CD14-positive monocyte (primary cell): ENCODE measurements at regions not wholly inside any gene's neighbourhood (a gene's known extent, or its start where the extent isn't known, plus 50 kb on each side); places are given as distances from the start of the nearest gene placed in this dataset.

ENCODE experiments used
- DNase-seq, 3 donors: peaks; one replicate each; pipeline ENCODE4 v3.0.0-alpha.2; 2011 to 2022
- H2AFZ ChIP-seq: 2 replicates; pipeline ENCODE4 v1.6.0; 2012; ENCODE audit warnings: mild to moderate bottlenecking, low read depth, low read length, inconsistent platforms; ENCODE audit not compliant: insufficient read depth, poor library complexity, severe bottlenecking
- H3K27ac ChIP-seq, 2 donors: 1 replicate in 1 of 2; 2 replicates in 1 of 2; pipeline ENCODE4 v1.5.1; 2012 to 2013; ENCODE audit warnings: low read length in 2 of 2, control low read depth in 1 of 2, inconsistent platforms in 1 of 2, low read depth in 1 of 2, mild to moderate bottlenecking in 1 of 2
- H3K27me3 ChIP-seq, 2 donors: one replicate each; pipeline versions ENCODE4 v1.6.0 to v1.6.1; 2011 to 2013; ENCODE audit warnings: low read length in 2 of 2; ENCODE audit not compliant: control insufficient read depth in 2 of 2, insufficient read depth in 2 of 2
- H3K36me3 ChIP-seq, 2 donors: replicated peaks in 1 of 2; 1 replicate in 1 of 2; 2 replicates in 1 of 2; pipeline versions ENCODE4 v1.5.1 to v1.6.1; 2012 to 2013; ENCODE audit warnings: low read length in 2 of 2, control low read depth in 1 of 2, inconsistent platforms in 1 of 2, mild to moderate bottlenecking in 1 of 2; ENCODE audit not compliant: insufficient read depth in 2 of 2, control insufficient read depth in 1 of 2
- H3K4me1 ChIP-seq, 2 donors: 1 replicate in 1 of 2; 2 replicates in 1 of 2; pipeline versions ENCODE4 v1.5.1 to v1.6.1; 2012 to 2013; ENCODE audit warnings: low read length in 2 of 2, control low read depth in 1 of 2, inconsistent platforms in 1 of 2, mild to moderate bottlenecking in 1 of 2, moderate library complexity in 1 of 2; ENCODE audit not compliant: insufficient read depth in 2 of 2, control insufficient read depth in 1 of 2
- H3K4me2 ChIP-seq: replicated peaks from 2 replicates; pipeline ENCODE3; 2012; ENCODE audit warnings: low read length, moderate library complexity, mild to moderate bottlenecking; ENCODE audit not compliant: poor library complexity, severe bottlenecking; ENCODE audit errors: extremely low read depth
- H3K4me3 ChIP-seq, 3 experiments: fragments of 200-600 bp in 1 of 3; sonication (generic) in 1 of 3; replicated peaks in 1 of 3; 1 replicate in 2 of 3; 2 replicates in 1 of 3; pipeline ENCODE4 v1.5.1; 2011 to 2013; ENCODE audit warnings: low read length in 3 of 3, mild to moderate bottlenecking in 3 of 3, control low read depth in 2 of 3, low read depth in 2 of 3, inconsistent platforms in 1 of 3, moderate library complexity in 1 of 3
- H3K79me2 ChIP-seq: 2 replicates; pipeline ENCODE4 v1.6.0; 2012; ENCODE audit warnings: mild to moderate bottlenecking, control low read depth, inconsistent platforms, low read length, moderate library complexity; ENCODE audit not compliant: insufficient read depth
- H3K9ac ChIP-seq: 2 replicates; pipeline ENCODE4 v1.6.0; 2017; ENCODE audit warnings: low read length, mild to moderate bottlenecking; ENCODE audit not compliant: insufficient read depth, poor library complexity, severe bottlenecking
- H3K9me3 ChIP-seq, 2 donors: replicated peaks in 1 of 2; 1 replicate in 1 of 2; 2 replicates in 1 of 2; pipeline versions ENCODE4 v1.5.1 to v1.6.1; 2012 to 2013; ENCODE audit warnings: low read length in 2 of 2, control low read depth in 1 of 2; ENCODE audit not compliant: control insufficient read depth in 1 of 2, insufficient read depth in 1 of 2
- H4K20me1 ChIP-seq: 2 replicates; pipeline ENCODE4 v1.6.0; 2012; ENCODE audit warnings: mild to moderate bottlenecking, low read length, control low read depth, moderate library complexity; ENCODE audit not compliant: insufficient read depth
- H3K27ac Mint-ChIP-seq, 7 donors: one replicate each; pipeline ENCODE4 v1.8.0; 2020; ENCODE audit warnings: mild to moderate bottlenecking in 7 of 7, mixed read lengths in 7 of 7, moderate library complexity in 6 of 7, inconsistent platforms in 2 of 7
- H3K27me3 Mint-ChIP-seq, 3 donors: one replicate each; pipeline ENCODE4 v1.8.0; 2021 to 2022; ENCODE audit warnings: low read depth in 3 of 3, mild to moderate bottlenecking in 3 of 3, mixed read lengths in 3 of 3, moderate library complexity in 3 of 3, inconsistent platforms in 1 of 3
- H3K36me3 Mint-ChIP-seq, 2 donors: one replicate each; pipeline ENCODE4 v1.8.0; 2020; ENCODE audit warnings: mixed read lengths in 2 of 2, inconsistent platforms in 1 of 2, mild to moderate bottlenecking in 1 of 2
- H3K4me1 Mint-ChIP-seq: one replicate; pipeline ENCODE4 v1.8.0; 2020; ENCODE audit warnings: mild to moderate bottlenecking, mixed read lengths
- H3K4me3 Mint-ChIP-seq, 2 donors: one replicate each; pipeline ENCODE4 v1.8.0; 2020; ENCODE audit warnings: mild to moderate bottlenecking in 2 of 2, mixed read lengths in 2 of 2, moderate library complexity in 1 of 2
- H3K9me3 Mint-ChIP-seq, 7 donors: one replicate each; pipeline ENCODE4 v1.8.0; 2020 to 2022; ENCODE audit warnings: mixed read lengths in 7 of 7, mild to moderate bottlenecking in 6 of 7, moderate library complexity in 6 of 7, inconsistent platforms in 2 of 7
- CTCF ChIP-seq: fragments of 200-600 bp; IDR thresholded peaks from one replicate; pipeline ENCODE4 v1.8.0; 2022; ENCODE audit warnings: antibody characterized with exemption, mild to moderate bottlenecking
- WGBS: methylation state at CpG from one replicate; pipeline ENCODE4 v1.1.5; 2013; ENCODE audit warnings: missing lambda C conversion rate; ENCODE audit not compliant: insufficient coverage; 5-methylcytosine and 5-hydroxymethylcytosine counted together
- intact Hi-C, 2 donors: fragments of 100-400 bp; cut with micrococcal nuclease; formaldehyde crosslinking; loops; one replicate each; pipeline versions ENCODE4 v1.15.0 to v1.15.1; 2023

- H3K4me2 ChIP-seq = no peak overlapping the region
- no peak overlapping the region for H3K4me3 ChIP-seq
- H3K27me3 ChIP-seq = no peaks in the 10 kb centered on the region
- TF ChIP-seq CTCF = no peak
- WGBS = 100% methylated on average over 2 of the region's 3 CpGs
- H3K9me3 ChIP-seq = no peaks in the 10 kb centered on the region
- no peak overlapping the region for H2AFZ ChIP-seq
- H3K27ac ChIP-seq = no peak overlapping the region
- H4K20me1 ChIP-seq = no peaks in the 10 kb centered on the region
- Mint-ChIP-seq H3K9me3 (peaks cover 0 to 3% (median 0%) of the 10 kb centered on the region in 7 donors), H3K27ac (no peak overlapping the region), H3K36me3 (no peaks in the 10 kb centered on the region), H3K4me3 (no peak overlapping the region), H3K27me3 (peaks cover 0 to 6% (median 5%) of the 10 kb centered on the region in 3 donors), H3K4me1 (peaks cover 22% of the 10 kb centered on the region)
- DNase-seq = no peak
- H3K9ac ChIP-seq = no peak overlapping the region
- peaks cover 14 to 15% of the 10 kb centered on the region in 2 donors for H3K4me1 ChIP-seq
- intact Hi-C loops = loop anchor here in 1 of 2 donors (10.0 kb wide), 2 partner anchors 45 to 75 kb away; partner anchors contain the start of gene LSM6
- H3K36me3 ChIP-seq = no peaks in the 10 kb centered on the region
- no peaks in the 10 kb centered on the region for H3K79me2 ChIP-seq
Observed at GRCh38 chr4:146099585-146099984, 75.9 kb upstream of the LSM6 start.

- no peak for DNase-seq
- Histone ChIP-seq H3K27me3 (no peaks in the 10 kb centered on the region), H3K27ac (no peak overlapping the region), H3K4me3 (no peak overlapping the region), H3K36me3 (no peaks in the 10 kb centered on the region), H3K4me2 (no peak overlapping the region), H4K20me1 (no peaks in the 10 kb centered on the region), H3K9me3 (no peaks in the 10 kb centered on the region), H3K79me2 (no peaks in the 10 kb centered on the region), H3K4me1 (peaks cover 8 to 9% of the 10 kb centered on the region in 2 donors), H2AFZ (no peak overlapping the region), H3K9ac (no peak overlapping the region)
- no peak overlapping the region for H3K27ac Mint-ChIP-seq
- peaks cover 0 to 6% (median 5%) of the 10 kb centered on the region in 3 donors for H3K27me3 Mint-ChIP-seq
- no peak for TF ChIP-seq CTCF
- H3K9me3 Mint-ChIP-seq = peaks cover 0 to 3% (median 0%) of the 10 kb centered on the region in 7 donors
- H3K4me3 Mint-ChIP-seq = no peak overlapping the region
- no peaks in the 10 kb centered on the region for H3K36me3 Mint-ChIP-seq
- WGBS = 100% methylated on average over 1 of the region's 2 CpGs
- intact Hi-C loops = loop anchor here in 1 of 2 donors (10.0 kb wide), 2 partner anchors 46 to 76 kb away; partner anchors contain the start of gene LSM6
- peaks cover 16% of the 10 kb centered on the region for H3K4me1 Mint-ChIP-seq
Observed at GRCh38 chr4:146098978-146099377, 76.5 kb upstream of the LSM6 start.
